Hematopoietic multipotent progenitor cell treated with erythropoietin and hydrocortisone succinate and interleukin-3 and kit ligand, for 8 days (in vitro differentiated cells): ENCODE measurements at regions not wholly inside any gene's neighbourhood (a gene's known extent, or its start where the extent isn't known, plus 50 kb on each side); places are given as distances from the start of the nearest gene placed in this dataset.
"Not testable (repeated sequence)": the region's sequence is repeated elsewhere in the genome, so short reads cannot be mapped to it uniquely, and the experiment has no call there.

Experiments
- DNase-seq: peaks from one replicate; pipeline ENCODE4 v3.0.0-alpha.2; 2015

GRCh38 chr3:170701696-170702678, 116.1 kb upstream of the SLC7A14 start:
- DNase-seq: no peak

GRCh38 chr3:170700054-170700404, 114.2 kb upstream of the SLC7A14 start:
- no peak for DNase-seq

GRCh38 chr3:170699158-170700053, 113.5 kb upstream of the SLC7A14 start:
- DNase-seq: peak; percentile 18

GRCh38 chr3:170697908-170698307, 112.0 kb upstream of the SLC7A14 start:
- no peak for DNase-seq

GRCh38 chr3:170697131-170697530, 111.3 kb upstream of the SLC7A14 start:
- no peak for DNase-seq

- DNase-seq: no peak
Observed at GRCh38 chr3:170695486-170696064, 109.7 kb upstream of the SLC7A14 start.

GRCh38 chr3:170692720-170693119, 106.8 kb upstream of the SLC7A14 start:
- no peak for DNase-seq

GRCh38 chr3:170690661-170690981, 104.7 kb upstream of the SLC7A14 start:
- DNase-seq: no peak

- DNase-seq: peak; percentile 72
Observed at GRCh38 chr3:170689893-170690660, 104.2 kb upstream of the SLC7A14 start.

GRCh38 chr3:170689296-170689829, 103.5 kb upstream of the SLC7A14 start:
- no peak for DNase-seq

GRCh38 chr3:170688222-170688621, 102.3 kb upstream of the SLC7A14 start:
- DNase-seq: not testable (repeated sequence)

GRCh38 chr3:170680593-170680992, 94.7 kb upstream of the SLC7A14 start:
- peak; percentile 65 for DNase-seq

- DNase-seq: no peak
Observed at GRCh38 chr3:170679190-170679589, 93.3 kb upstream of the SLC7A14 start.

GRCh38 chr3:170670504-170670903, 84.6 kb upstream of the SLC7A14 start:
- no peak for DNase-seq

- DNase-seq: not testable (repeated sequence)
Observed at GRCh38 chr3:170662986-170663385, 77.1 kb upstream of the SLC7A14 start.

GRCh38 chr3:170660139-170660538, 74.3 kb upstream of the SLC7A14 start:
- DNase-seq: no peak

- DNase-seq: no peak
Observed at GRCh38 chr3:170657312-170657711, 71.4 kb upstream of the SLC7A14 start.

- DNase-seq: no peak
Observed at GRCh38 chr3:170656284-170656683, 70.4 kb upstream of the SLC7A14 start.

- no peak for DNase-seq
Observed at GRCh38 chr3:170653801-170654200, 67.9 kb upstream of the SLC7A14 start.

GRCh38 chr3:170651260-170651845, 65.5 kb upstream of the SLC7A14 start:
- DNase-seq: no peak

GRCh38 chr3:170650557-170650956, 64.7 kb upstream of the SLC7A14 start:
- not testable (repeated sequence) for DNase-seq

GRCh38 chr3:170644711-170645110, 58.8 kb upstream of the SLC7A14 start:
- DNase-seq: no peak
